Activated CD4-positive, alpha-beta T cell treated with anti-CD3 and anti-CD28 coated beads, Interleukin-2, Interleukin-4, amounts not matched to agents 100 ng/mL and 50 ng/mL, durations not matched to agents 16 hours and 8 hours (primary cell): ENCODE measurements at regions not wholly inside any gene's neighbourhood (a gene's known extent, or its start where the extent isn't known, plus 50 kb on each side); places are given as distances from the start of the nearest gene placed in this dataset.
A peak's percentile ranks its signal among the peaks of the same experiment; 100 is the strongest.

ENCODE experiments used
- DNase-seq: peaks from one replicate; pipeline ENCODE4 v3.0.0-alpha.2; 2020; ENCODE audit warnings: low spot score

DNA sequence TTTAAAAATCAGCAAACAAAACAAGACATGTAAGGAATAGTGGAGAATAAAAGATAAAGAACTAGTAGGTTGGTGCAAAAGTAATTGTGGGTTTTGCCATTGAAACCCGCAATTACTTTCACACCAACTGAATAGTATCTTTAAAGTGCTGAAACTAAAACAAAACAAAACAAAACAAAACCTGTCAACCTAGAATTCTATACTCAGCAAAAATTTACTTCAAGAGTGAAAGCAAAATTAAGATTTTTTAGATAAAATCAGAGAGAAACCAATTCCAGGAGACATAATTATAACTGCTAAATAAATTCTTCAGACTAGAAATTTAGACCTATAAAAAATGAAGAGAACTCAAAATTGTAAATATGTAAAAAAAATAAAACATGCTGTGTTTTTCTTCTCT lies 114.0 kb upstream of the TSPAN2 start:
- no peak for DNase-seq

DNA sequence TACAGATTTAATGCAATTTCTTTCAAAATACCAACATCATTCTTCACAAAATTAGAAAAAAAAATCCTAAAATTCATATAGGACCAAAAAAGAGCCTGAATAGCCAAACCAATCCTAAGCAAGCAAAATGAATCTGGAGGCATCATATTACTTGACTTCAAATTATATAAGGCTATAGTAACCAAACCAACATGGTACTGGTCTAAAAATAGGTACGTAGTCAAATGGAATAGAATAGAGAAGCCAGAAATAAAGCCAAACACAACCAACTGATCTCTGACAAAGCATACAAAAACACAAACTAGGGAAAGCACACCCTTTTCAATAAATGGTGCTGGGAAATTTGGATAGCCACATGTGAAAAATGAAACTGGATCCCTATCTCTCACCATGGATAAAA lies 112.3 kb upstream of the TSPAN2 start:
- no peak for DNase-seq

DNA sequence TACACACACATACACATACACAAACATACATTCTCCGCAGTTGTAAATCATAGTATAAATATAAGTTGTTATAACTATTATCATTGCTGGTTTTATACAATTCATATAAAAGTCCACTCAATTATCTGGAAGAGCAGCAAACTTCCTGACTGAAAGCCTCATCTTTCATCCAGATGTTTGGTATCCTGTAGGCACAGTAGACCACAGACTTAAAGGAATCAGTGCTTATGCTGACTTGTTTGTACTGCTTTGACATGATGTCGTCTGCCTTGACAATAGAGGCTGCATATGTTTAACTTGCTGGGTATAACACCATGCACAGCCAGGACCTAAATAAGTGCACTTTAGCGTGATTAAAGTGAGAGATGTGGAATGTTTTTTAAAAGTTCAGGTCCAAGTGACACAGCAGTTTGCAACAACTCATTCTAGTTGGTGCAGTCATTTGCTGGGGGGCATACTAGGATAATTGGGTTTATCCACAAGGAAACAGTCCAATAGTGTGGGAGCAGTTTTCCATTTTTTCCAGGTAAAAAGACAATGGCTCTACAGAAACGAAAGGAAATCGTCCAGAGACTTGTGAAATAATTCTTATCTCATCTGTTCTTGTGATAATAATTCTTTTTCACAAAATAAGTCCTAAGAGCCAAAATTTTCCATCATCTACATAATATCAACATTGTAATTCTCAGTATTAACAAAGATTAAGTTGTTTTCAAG lies 110.3 kb upstream of the TSPAN2 start:
- no peak for DNase-seq

DNA sequence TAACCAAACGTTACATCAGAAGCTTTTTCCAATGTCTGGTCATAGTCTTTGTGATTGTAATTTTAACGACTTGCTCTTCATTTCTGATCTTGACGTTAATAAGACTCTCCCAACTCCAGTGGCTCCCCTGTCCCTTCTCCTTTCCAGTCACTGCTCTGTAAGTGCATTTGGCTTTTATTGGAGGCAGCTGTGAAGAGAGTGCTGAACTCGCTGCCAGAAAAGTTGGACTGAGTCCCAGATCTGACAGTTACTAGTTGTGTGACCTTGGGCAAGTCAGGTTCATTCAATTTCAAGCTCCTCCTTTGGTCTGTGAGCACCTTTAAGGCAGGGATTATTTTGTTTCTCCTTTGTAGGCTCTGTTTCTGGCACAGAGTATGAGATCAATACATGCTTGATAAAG lies 109.6 kb upstream of the TSPAN2 start:
- DNase-seq = no peak

DNA sequence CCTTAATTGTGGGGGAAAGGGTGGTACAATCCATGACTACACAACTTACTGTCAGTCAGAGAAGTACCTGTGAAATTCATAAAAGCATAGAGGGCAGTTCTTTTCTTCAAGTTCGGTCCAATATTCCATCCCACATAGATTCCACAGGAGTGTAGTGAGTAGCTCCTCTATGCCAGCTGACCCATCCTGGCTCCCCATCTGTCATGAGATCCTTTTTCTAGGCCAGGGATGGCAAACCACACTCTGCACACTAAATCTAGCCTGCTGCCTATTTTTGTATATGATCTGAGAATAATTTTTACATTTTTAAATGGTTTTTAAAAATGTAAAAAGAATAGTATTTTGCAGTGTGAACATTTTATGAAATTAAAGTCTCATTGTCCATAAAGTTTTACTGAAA lies 107.0 kb upstream of the TSPAN2 start:
- DNase-seq = no peak

DNA sequence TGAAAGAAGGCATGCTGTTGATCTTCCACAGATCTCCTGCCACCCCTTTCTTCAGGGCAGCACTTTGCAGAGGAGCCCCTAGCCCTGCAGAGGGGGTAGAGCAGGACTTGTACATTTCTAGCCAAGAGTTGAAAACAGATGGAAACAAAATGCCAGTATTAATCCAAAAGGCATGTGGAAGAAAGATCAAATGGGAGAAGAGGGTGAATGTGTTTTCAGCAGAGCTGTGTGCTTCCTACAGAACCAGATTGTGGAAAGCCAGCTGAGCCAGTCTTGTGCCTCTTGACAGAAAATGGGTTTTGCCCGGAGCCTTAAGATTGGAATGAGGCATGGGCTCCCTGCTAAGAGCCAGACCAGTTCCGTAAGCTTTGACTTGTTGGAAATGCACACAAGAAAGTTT lies 105.2 kb upstream of the TSPAN2 start:
- no peak for DNase-seq

DNA sequence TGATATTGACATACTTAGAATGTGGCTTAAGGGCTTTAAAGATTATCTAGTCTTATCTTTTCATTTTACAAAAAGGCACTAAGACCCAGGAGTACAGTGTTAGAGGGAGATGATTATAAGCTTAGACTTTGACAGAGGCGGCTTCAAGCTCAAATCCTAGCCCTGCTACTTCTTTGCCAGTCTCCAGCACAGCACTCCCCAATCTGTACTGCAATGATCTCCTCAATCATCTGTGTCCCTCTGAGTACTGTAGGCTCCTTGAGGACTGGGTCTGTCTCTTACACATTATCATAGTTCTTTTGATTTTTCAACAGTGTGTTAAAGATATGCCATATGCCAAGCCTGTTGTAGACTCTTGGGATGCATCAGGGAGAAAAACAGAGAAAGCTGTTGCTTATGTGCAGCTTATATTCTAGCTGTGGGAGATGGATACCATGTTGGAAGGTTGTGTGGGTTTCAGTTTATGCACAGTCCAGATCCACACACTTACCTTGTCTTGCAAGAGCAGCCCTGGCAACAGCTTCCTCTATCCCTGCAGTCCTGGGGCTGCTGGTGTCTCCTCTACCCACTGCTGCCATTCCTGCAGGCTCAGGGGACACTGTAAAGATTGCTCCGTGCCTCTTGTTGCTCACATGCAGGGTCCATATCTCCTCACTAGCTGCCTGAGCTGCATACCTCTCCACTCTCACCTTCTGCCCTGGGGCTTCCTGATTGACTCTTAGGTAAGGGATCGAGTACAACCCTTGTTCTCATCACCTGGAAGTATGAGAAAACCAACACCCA lies 103.9 kb upstream of the TSPAN2 start:
- no peak for DNase-seq

DNA sequence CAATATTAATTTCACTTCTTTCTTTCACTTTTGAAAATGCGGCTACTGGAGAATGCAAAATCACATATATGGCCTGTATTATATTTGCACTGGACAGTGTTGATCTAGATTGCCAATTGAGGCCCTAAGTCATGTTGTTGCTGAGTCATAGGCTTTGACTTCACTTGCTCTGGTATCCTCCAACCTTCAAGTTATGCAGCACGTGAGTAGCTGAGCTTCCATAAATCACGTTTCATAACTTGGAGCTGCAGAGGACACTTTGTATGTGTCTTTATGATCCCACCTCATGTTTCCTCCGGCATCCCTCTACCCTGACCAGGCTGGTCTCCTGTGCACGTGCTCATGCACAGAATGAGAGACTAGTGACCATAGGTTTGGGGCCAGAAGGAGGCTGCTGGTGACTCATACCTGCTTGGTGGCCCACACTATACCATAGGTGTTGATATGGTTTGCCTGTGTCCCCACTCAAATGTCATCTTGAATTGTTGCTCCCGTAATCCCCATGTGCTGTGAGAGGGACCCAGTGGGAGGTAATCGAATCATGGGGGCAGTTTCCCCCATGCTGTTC lies 103.0 kb upstream of the TSPAN2 start:
- DNase-seq = no peak

DNA sequence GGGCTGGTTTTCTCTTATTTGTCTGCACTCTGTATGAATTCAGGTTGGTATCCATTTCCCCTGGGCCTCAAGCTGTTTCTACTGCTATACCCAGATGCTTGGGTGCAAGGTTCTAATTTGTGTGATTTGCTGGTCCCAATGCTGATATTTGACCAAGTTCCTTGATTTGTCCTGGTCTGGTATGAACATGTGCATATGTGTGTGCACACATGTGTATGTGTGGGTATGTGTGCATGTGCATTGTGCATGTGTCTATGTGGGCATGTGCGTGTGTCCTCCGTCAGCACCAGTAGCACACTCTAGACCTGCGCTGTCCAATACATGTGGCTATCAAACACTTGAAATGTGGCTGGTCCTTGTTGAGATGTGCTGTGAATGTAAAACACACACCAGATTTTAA lies 102.4 kb upstream of the TSPAN2 start:
- no peak for DNase-seq

DNA sequence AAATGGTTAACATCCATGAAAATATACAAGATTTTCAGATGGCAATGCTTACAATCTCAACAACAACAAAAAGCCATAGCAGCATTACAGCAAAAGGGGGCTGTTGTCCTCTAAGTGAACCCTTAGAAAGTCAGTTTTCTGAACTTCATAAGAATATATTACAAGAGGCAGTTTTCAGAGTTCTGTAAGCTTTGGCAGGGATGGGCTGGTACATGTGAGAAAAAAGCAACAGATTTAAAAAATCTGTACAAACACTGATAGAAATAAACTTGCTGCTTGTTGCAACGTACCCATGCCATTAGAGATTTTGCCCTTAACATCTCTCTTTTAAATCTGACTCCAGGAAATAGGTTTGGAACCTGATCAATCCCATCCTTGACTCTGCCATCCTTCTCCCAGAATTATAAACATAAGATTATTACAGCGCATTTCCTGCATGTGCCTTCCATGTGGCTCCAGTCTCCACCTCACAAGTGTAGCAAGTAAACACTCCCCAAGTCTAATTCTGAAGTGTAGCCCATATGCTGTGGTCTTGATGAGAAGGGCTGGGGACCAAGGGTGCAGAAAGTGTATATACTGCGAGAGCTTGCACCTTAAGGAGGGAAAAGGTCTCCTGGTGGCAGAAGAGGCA lies 101.4 kb upstream of the TSPAN2 start:
- no peak for DNase-seq

DNA sequence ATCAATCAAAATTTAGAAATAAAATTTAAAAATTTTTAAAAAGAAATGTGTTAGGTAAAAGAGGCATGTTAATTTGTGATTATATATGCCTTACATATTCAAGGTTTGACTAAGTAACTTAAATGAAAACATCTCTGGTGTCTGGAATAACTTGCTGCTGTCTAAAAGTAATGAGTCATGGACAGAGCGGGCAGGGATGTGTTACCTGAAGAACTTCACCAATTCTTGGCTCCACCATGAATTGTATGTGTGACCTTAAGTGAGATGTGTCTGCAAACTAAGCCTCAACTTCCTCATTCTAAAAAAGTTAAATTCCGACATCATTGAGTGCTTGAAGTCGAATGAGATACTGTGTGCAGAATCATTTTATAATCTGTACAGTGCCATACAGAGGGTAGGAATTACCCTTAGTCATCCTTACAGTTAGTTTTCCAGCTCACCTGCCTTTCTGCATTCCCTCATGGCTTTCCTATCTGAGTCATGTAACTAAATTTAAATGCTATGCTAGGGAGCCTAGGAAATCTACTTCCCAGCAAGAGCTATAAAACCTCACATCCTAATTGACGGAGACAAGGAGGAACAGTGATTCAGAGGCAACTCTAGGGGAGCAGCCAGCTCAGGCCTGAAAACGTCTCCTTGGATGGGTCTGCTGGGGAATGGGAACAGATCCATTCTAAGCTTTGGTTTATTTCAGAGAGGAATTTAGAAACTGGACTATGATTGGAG lies 100.7 kb upstream of the TSPAN2 start:
- DNase-seq = no peak

DNA sequence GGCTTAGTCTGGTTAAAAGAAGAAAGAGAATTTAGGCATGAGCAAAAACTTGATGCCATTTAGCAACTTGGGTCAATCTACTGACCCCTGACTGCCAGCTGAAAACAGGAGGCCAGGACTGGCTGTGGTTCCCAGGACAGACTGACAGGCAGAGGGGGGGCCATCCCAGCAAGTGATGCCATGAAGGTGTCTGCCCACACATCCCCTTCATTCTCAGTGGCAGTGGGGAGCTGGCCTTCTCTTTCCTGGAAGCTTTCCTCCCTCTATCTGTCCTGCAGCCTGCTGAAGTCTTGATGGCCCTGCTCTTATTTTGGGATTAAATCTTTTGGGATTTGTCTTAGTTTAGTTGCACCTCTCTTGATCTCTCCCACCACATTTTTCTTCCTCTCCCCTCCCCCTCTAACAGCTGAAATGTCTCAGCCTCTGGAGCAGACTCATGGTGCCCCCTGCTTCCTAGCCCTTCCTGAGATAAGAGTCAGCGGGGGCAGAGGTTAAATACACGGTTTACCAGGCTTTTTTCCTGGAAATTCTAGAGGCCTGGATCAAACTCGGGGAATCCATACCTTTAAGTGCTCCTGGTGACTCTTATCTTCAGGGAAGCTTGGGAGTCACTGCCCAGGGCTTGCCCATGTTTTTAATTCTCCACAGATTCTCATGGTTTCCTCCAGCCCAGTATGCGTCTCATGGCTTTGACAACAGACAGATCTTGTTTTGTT lies 99.5 kb upstream of the TSPAN2 start:
- no peak for DNase-seq

DNA sequence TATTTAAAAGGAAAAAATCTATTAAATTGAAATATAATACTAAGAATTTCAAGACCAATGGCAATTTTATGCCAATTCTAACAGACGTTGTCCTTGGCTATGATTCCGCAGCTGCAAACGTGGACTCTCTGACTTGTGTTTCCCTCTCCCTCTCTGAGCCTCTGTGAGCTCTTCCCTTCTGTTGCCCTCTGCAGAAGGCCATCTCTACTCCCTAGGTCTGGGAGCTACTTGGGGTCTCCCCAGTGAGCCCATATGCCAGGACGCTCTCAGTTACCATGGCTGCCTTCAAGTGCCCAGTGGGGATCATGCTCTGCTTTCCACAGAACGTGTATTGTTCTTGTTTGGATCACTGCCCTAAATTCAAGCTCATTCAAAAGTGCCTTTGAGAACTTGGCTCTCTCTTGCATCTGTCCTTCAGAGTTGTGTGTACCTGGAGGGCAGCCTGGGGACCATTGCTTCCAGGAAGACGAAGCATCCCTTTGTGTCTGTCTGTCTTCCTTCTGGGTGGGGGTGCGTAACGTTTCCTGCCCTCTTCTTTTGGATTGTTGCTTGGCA lies 97.5 kb upstream of the TSPAN2 start:
- no peak for DNase-seq

DNA sequence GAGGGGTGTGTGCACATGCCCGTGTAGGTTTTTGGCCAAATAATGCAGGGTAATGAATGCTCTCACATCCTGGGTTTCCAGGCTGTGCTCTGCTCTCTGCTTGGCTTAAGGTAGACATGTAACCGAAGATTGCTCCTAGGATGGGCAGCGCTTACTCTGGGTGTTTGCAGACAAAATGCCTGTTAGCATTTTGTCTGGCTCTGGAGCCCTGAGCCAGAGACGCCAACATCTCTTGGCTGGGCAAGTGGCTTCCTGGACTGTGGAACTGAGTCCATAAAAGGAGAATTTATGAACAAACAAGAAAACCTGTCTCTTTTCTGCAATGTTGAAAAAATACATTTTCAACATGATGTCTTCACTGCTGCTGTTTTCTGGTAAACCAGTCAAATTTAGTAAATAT lies 96.0 kb upstream of the TSPAN2 start:
- no peak for DNase-seq

DNA sequence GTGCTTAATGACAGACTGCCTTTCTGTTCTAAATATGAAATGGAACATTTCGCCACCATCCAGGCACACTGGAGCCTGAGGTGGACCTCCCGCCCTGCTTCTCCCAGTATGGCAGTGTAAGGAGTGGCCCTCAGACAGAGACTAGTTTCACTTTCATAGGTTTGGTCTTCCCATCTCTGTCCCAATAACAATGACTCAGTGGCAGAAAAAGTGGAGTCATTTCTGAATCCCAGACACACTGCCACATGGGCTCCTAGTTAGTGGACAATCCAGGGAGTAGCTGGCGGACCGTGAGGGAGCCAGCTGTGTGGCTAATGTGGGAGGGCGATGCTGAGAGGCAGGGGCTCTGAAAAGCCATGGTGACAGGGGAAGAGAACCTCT lies 95.6 kb upstream of the TSPAN2 start:
- no peak for DNase-seq

DNA sequence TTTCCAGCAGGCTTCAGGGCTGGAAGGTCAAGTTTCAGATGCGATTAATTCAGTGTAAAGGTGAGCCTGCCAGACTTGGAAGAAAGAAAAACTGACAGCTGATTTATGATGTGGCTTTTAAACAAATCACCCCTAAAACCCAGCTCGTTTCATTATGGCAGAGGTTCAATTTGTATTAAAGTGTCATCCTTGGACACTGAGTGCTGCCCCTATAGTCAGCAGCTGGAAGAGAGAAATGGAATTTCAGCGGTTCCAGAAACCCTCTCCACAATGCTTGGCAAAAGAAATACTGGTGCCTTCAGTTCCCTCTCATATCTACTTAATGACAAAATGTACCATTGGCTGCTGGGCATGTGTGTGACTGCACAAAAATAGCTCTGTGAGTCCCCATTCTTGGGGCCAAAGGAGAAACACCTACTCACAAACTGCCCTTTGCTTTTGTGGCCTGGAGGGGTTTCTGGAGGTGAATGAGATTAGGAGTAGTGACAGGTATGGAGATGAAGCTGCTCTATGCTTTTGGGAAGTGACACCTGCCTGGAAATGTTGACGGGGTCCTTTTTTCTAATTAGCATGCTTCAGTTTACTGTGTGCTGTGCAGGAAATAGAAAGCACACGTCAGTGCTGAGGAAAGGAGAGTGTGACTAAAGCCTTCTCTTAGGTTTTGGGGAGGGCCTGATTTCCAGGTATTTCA lies 95.1 kb upstream of the TSPAN2 start:
- DNase-seq = peak; percentile 28

DNA sequence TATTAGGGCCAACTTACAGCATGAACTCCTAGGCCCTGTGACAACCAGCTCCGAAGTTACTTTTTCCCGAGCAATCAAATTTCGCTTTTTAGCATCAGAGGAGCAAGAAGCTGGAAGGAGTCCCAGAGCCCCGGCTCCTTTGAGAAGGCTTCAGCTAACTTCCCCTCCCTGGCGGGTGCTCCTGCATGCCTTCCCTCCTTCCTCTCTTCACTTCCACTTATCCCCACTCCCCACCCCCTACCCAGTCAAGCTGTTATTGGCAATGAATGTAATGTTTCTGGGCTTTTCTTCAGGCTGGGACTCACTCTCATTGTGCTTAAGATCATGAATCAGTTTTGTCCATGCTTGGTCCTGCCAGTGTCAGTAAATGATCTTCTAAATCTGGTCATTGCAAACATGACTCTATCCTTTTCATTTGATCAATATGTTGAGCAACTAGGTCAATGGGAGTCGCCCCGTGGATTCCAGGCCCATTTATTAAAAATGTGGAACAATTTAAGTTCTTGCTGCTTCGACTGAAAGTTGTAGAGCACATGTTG lies 94.5 kb upstream of the TSPAN2 start:
- DNase-seq = no peak

DNA sequence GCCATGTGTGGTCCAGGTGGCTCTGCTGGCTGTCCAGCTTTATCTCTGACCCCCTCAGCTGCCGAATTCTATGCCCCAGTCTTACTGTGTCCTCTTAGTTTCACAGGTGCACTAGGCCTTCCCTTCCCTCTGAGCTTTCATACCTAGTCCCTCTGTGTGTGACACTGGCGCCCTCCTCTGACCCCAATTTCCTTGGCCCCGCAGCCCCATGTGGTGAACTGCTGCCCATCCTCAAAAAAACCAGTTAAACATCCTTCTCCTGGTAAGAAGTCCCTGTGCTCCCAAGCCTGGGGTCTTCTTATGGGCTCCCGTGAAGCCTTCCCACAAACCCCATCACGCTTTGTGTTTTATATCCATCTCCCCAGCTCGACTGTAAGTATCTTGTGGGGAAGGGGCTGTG lies 93.9 kb upstream of the TSPAN2 start:
- no peak for DNase-seq

DNA sequence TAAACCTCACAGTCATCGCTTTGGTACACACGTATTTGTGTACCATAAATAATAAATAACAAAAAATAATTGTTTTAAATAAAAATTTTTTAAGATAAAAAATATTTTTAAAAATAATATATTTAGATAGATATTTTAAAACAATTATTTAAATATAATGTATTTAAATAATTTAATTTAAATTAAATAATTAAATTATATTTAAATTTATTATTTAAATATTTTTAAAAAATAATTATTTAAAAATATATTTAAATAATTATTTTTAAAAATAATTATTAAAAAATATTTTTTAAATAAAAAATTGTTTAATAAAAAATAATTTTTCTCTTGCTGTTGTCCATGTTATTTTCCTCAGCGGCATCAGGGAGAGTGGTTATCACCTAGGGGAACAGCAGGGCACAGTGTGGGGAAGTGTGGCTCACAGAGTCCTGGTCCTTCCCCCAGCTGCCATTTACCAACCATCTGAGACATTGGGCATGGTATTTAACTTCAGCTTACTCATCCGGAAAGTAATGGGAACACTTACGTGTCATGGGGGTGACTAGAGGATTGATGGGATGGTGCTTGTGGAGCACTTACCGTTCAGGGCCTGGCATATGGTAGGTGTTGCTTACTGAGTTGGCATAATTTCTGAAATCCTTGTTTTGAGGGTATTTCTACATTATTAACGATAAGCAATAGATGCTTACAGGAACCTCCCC lies 92.9 kb upstream of the TSPAN2 start:
- no peak for DNase-seq

DNA sequence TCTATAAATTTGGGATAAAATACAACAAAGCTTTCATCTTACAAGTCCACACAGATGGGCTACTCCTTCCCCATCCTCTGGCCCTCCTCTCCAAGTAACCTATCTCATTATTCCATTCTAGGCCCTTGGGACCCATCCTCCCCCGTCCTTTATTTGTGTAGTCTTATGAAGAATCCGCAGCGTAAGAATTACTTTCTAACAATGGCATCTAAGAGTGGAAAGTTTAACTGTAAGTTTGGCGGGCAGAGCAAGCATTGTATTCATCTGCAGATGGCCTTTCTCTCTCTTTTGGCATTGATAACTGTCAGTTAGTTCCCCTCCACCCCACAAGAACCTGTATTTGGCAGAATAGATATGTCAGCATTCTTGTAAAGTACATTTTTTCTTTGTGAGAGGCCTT lies 91.9 kb upstream of the TSPAN2 start:
- no peak for DNase-seq
